ENCODE measurements at regions not wholly inside any gene's neighbourhood (a gene's known extent, or its start where the extent isn't known, plus 50 kb on each side); places are given as distances from the start of the nearest gene placed in this dataset.

DNA sequence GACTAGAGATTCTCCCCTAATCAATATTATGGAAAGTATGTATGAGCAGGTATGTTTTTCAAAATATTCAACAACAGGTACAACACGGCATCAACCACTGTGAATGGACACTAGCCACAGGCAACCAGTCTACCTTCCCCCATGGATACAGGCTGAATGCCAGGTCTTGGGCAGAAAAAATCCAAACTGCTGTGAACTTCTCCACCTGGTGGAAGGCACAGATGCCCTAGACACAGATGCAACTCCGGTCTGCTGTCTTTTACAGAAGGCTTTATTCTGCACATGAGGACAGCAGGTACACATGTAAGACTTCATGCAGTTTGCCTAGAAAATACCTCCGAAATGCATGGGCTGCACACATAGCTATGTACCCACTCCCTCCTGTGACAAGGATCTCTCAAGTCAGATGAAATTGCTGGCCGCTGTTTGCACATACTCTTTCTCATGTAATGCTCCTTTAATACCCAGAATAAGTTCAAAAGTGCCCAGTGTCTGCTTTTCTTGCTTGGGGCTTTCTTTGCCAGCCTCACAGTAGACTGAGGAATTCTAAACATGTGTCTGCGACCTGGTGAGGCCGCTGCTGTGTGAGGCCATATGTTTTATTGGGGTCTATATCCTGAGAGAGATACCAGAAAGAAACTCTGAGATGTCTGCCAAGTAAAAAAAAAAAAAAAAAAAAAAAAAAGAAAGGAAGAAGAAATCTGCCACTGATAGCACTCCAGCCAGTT lies 325.9 kb downstream of the FOXO1 start:
- ChIA-PET POLR2A (no interaction called here), CTCF (no interaction called here)
- Histone ChIP-seq H3K27ac (ENCODE audit: extremely low read depth, low read depth, low read length) (no peak overlapping the region), H3K4me1 (ENCODE audit: control insufficient read depth, insufficient read depth, low read length) (no peaks in the 10 kb centered on the region), H3K36me3 (ENCODE audit: control insufficient read depth in 2 of 2, insufficient read depth in 1 of 2, low read length in 2 of 2) (no peaks in the 10 kb centered on the region), H3K9me3 (ENCODE audit: control insufficient read depth, insufficient read depth, low read depth, low read length) (no peaks in the 10 kb centered on the region), H3K4me3 (ENCODE audit: low read depth, low read length) (no peak overlapping the region)
- TF ChIP-seq ZNF146 (tag by site-specific recombination; IDR thresholded peaks at IDR 0.05) (no peak), SALL2 (tag by site-specific recombination; IDR thresholded peaks at IDR 0.05; ENCODE audit: borderline replicate concordance) (no peak), YY2 (tag by site-specific recombination; IDR thresholded peaks at IDR 0.05) (no peak), ZNF621 (tag by site-specific recombination; IDR thresholded peaks at IDR 0.05) (no peak), ZNF830 (tag by site-specific recombination; IDR thresholded peaks at IDR 0.05; ENCODE audit: low read depth) (no peak), KLF10 (tag by site-specific recombination; IDR thresholded peaks at IDR 0.05) (no peak), SCRT1 (tag by site-specific recombination; IDR thresholded peaks at IDR 0.05; ENCODE audit: borderline replicate concordance) (no peak), KLF8 (tag by site-specific recombination; IDR thresholded peaks at IDR 0.05) (no peak), MYNN (tag by site-specific recombination; IDR thresholded peaks at IDR 0.05; ENCODE audit: borderline replicate concordance) (no peak), ZNF660 (tag by site-specific recombination; IDR thresholded peaks at IDR 0.05) (no peak), ZNF16 (tag by site-specific recombination; IDR thresholded peaks at IDR 0.05; ENCODE audit: low read depth) (no peak), BCL11A (tag by site-specific recombination; IDR thresholded peaks at IDR 0.05; ENCODE audit: low read depth) (no peak), ZNF324 (tag by site-specific recombination; IDR thresholded peaks at IDR 0.05) (no peak), ZSCAN30 (tag by site-specific recombination; IDR thresholded peaks at IDR 0.05) (no peak), OVOL3 (tag by site-specific recombination; IDR thresholded peaks at IDR 0.05) (no peak), ZFP41 (tag by site-specific recombination; IDR thresholded peaks at IDR 0.05; ENCODE audit: borderline replicate concordance) (no peak), ZNF792 (tag by site-specific recombination; IDR thresholded peaks at IDR 0.05) (no peak)
- TF ChIP-seq, protein P1, sequence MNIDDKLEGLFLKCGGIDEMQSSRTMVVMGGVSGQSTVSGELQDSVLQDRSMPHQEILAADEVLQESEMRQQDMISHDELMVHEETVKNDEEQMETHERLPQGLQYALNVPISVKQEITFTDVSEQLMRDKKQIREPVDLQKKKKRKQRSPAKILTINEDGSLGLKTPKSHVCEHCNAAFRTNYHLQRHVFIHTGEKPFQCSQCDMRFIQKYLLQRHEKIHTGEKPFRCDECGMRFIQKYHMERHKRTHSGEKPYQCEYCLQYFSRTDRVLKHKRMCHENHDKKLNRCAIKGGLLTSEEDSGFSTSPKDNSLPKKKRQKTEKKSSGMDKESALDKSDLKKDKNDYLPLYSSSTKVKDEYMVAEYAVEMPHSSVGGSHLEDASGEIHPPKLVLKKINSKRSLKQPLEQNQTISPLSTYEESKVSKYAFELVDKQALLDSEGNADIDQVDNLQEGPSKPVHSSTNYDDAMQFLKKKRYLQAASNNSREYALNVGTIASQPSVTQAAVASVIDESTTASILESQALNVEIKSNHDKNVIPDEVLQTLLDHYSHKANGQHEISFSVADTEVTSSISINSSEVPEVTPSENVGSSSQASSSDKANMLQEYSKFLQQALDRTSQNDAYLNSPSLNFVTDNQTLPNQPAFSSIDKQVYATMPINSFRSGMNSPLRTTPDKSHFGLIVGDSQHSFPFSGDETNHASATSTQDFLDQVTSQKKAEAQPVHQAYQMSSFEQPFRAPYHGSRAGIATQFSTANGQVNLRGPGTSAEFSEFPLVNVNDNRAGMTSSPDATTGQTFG (tag by site-specific recombination; IDR thresholded peaks at IDR 0.05; ENCODE audit: borderline replicate concordance) = no peak
- TF ChIP-seq, protein P2, sequence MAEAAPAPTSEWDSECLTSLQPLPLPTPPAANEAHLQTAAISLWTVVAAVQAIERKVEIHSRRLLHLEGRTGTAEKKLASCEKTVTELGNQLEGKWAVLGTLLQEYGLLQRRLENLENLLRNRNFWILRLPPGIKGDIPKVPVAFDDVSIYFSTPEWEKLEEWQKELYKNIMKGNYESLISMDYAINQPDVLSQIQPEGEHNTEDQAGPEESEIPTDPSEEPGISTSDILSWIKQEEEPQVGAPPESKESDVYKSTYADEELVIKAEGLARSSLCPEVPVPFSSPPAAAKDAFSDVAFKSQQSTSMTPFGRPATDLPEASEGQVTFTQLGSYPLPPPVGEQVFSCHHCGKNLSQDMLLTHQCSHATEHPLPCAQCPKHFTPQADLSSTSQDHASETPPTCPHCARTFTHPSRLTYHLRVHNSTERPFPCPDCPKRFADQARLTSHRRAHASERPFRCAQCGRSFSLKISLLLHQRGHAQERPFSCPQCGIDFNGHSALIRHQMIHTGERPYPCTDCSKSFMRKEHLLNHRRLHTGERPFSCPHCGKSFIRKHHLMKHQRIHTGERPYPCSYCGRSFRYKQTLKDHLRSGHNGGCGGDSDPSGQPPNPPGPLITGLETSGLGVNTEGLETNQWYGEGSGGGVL (tag by site-specific recombination; IDR thresholded peaks at IDR 0.05) = no peak

DNA sequence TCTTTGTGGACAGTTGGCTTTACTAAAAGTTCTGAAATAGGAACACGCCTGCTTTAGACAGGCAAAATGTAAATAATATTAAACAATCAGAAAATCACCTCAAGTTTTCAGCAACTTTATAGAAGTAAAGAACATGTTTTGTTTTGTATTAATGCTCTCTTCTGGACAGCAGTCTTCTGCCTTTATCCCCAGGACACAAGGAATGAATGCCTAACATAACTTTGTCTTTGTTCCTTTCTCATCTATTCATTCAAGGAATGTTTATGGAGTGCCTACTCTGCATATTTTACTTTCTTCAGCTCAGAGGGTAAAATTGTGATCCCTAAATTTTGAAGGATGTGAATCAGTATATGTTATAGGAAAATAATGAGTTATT lies 325.4 kb downstream of the FOXO1 start:
- Histone ChIP-seq H3K36me3 (ENCODE audit: control insufficient read depth in 2 of 2, insufficient read depth in 1 of 2, low read length in 2 of 2) (no peaks in the 10 kb centered on the region), H3K4me1 (ENCODE audit: control insufficient read depth, insufficient read depth, low read length) (no peaks in the 10 kb centered on the region), H3K27ac (ENCODE audit: extremely low read depth, low read depth, low read length) (no peak overlapping the region), H3K4me3 (ENCODE audit: low read depth, low read length) (no peak overlapping the region), H3K9me3 (ENCODE audit: control insufficient read depth, insufficient read depth, low read depth, low read length) (no peaks in the 10 kb centered on the region)
- POLR2A ChIA-PET = no interaction called here
- TF ChIP-seq ZNF19 (tag by site-specific recombination; IDR thresholded peaks at IDR 0.05; ENCODE audit: low read depth) = no peak
- no peak for TF ChIP-seq ZNF239 (tag by site-specific recombination; IDR thresholded peaks at IDR 0.05)
- no peak for TF ChIP-seq REPIN1 (tag by site-specific recombination; IDR thresholded peaks at IDR 0.05; ENCODE audit: low read depth)
- no peak for TF ChIP-seq ZNF777 (tag by site-specific recombination; IDR thresholded peaks at IDR 0.05; ENCODE audit: borderline replicate concordance)
- TF ChIP-seq ZNF311 (tag by site-specific recombination; IDR thresholded peaks at IDR 0.05; ENCODE audit: borderline replicate concordance) = no peak
- no peak for TF ChIP-seq SCRT2 (tag by site-specific recombination; IDR thresholded peaks at IDR 0.05)
- no peak for TF ChIP-seq HOXD13 (CRISPR knock-in tag; IDR thresholded peaks at IDR 0.05; ENCODE audit: borderline replicate concordance)
- no peak for TF ChIP-seq ZNF600 (tag by site-specific recombination; IDR thresholded peaks at IDR 0.05)
- TF ChIP-seq, protein P3, sequence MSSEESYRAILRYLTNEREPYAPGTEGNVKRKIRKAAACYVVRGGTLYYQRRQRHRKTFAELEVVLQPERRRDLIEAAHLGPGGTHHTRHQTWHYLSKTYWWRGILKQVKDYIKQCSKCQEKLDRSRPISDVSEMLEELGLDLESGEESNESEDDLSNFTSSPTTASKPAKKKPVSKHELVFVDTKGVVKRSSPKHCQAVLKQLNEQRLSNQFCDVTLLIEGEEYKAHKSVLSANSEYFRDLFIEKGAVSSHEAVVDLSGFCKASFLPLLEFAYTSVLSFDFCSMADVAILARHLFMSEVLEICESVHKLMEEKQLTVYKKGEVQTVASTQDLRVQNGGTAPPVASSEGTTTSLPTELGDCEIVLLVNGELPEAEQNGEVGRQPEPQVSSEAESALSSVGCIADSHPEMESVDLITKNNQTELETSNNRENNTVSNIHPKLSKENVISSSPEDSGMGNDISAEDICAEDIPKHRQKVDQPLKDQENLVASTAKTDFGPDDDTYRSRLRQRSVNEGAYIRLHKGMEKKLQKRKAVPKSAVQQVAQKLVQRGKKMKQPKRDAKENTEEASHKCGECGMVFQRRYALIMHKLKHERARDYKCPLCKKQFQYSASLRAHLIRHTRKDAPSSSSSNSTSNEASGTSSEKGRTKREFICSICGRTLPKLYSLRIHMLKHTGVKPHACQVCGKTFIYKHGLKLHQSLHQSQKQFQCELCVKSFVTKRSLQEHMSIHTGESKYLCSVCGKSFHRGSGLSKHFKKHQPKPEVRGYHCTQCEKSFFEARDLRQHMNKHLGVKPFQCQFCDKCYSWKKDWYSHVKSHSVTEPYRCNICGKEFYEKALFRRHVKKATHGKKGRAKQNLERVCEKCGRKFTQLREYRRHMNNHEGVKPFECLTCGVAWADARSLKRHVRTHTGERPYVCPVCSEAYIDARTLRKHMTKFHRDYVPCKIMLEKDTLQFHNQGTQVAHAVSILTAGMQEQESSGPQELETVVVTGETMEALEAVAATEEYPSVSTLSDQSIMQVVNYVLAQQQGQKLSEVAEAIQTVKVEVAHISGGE (tag by site-specific recombination; conservative IDR thresholded peaks at IDR 0.05; ENCODE audit: low read depth) = no peak
- TF ChIP-seq ZNF610 (tag by site-specific recombination; IDR thresholded peaks at IDR 0.05; ENCODE audit: borderline replicate concordance) = no peak
- no peak for TF ChIP-seq MEIS1 (CRISPR knock-in tag; IDR thresholded peaks at IDR 0.05; ENCODE audit: borderline replicate concordance)
- CTCF ChIA-PET = no interaction called here
